GM18511 (cell line): ENCODE measurements at regions not wholly inside any gene's neighbourhood (a gene's known extent, or its start where the extent isn't known, plus 50 kb on each side); places are given as distances from the start of the nearest gene placed in this dataset.
"Not testable (repeated sequence)": the region's sequence is repeated elsewhere in the genome, so short reads cannot be mapped to it uniquely, and the experiment has no call there.

Source experiments
- ATAC-seq: cut with Tn5 transposase; IDR thresholded peaks from one replicate; pipeline ENCODE4 v1.9.1; 2021; ENCODE audit warnings: mild to moderate bottlenecking, moderate library complexity; ENCODE audit not compliant: unreplicated experiment

DNA sequence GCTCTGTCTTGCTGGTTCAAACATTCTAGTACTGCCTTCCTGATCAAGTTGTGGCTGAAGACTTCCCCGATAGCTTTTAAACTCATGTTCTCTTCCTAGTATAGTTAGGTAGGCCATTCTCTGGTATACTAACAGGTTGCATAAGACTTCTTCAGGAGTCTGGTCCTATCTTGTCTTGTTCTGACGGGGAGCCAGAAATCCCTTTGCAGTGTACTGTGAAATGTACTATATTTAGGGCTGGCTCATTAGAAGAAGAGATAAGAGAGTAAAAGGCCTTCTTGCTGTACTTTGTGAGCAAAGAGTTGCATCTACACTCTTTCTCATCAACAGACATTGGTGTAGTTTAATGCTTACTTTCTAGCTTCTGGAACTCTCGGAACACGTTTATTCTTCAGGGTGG is 331.9 kb downstream of the NUP35 start:
- ATAC-seq: no peak

DNA sequence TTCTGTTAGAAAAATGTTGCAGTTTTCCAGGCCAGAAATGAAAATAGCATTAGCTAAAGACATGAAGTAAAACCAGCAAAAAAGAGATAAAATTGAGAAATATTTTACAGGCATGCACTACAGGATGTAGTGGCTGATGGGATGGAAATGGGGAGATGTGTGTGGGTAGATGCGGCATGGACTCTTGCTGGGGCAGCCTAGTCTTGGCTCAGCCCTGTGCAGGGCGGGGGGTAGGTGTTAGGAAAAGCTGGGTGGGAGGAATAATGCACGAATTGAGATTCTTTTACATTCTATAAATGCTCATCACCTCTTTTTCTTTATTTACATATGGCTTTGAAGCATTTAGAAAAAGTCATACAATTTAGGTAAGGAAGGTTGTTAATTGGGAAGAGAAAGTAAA is 334.2 kb downstream of the NUP35 start:
- ATAC-seq: no peak

DNA sequence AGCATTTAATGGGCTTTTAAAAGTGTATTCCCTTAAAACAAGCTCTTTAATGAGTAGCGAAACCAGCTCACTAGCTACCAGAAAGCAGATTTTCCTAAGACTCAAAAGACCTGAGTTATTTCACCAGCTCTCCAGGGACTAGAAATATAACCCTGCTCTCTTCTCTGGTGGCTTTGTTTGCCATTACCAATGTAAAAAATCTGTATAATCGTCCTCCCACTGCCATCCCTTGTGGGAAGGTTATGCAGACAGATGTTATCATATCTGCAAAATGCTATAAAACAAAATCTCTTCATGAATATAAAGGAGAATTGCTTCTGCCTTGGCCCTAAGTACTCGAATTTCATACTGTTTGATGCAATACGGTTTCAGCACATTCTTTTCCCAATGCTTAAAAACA is 335.2 kb downstream of the NUP35 start:
- no peak for ATAC-seq

DNA sequence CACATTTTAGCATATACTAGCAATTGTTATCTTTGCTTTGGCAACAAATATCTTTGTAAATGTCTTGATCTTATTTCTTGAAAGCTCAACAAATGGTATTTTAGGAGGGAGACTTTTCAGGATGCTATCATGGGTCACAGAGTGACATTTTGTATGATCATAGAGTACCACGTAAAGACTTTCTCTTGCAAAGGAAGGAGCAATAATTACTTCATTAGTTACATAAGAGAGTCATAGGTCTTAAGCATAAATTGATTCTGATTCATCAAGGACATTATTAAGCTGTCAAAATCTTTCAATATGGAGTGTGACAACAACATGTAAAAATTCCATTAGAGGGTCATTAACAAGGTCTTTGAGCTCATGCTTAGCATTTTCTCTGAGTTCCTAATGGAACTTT is 339.6 kb downstream of the NUP35 start:
- ATAC-seq: no peak

DNA sequence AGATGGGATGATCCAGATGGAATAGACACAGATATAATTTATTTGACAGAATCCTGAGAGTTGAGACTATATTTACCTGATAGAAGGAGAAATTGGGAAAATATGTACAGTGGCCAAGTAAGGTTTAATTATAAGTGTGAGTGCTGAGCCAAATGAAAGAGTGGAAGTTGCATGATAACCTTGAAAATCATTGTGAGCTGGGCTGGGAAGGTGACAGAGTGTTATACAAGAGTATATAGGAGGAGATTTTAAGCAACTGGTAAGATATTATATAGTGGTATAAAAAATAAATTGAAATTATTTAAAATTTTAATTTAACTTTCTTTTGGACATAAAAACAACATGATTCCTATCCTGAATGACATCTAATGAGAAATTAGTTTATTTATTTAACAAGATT is 340.8 kb downstream of the NUP35 start:
- no peak for ATAC-seq

DNA sequence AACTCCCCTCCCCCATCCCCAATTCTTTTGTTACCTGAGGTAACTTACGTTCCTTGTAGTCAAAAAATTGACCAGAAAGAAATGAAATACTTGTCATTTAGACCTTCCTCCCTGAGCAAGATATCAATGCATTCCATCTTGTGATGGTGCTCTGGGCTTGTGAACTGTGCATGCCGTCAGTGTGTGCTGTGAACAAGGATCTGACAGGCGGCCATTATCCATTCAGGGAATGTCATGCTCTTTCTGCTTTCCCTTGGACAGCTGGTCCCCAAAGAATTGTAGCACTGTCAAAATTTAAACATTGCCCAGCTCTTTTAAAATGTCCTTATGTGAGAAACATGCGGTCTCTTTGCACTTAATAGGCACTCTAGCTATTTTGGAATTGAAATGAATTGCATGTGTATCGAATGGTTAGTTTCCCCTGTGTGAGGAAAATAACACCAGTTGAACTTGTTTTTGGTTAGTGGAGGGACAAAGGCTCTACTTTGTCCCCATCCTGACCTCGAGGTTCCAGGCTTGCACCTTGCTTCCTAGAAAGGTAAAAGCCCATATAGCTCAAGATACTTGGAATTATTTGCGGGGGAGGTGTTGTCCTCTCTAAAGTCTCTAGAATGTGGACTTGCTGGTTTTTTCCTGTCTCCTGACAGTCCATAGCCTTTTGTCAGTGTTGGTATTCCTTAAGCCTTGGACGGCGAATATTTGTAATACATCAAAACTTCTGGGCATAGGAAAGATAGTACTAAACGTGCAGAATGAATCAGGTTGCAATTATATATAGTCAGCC is 350.9 kb downstream of the NUP35 start:
- ATAC-seq: no peak

DNA sequence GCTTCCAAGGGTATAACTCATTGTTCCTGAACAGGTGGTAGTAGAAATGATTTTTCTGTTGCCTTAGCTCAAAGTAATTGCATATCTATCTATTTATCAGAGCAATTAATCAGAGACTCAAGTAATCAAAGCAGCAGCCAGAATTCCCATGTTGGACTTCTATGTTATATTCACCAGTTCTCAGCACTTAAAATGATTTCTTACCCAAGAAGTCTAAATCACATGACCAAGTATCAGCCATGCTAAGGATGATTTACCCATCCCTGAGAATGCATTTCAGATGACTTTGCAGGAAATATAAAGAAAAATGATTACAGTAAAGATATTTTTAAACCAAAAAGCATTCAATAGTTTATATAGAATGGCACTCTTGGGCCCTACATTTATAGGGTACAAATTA is 352.2 kb downstream of the NUP35 start:
- ATAC-seq: no peak

DNA sequence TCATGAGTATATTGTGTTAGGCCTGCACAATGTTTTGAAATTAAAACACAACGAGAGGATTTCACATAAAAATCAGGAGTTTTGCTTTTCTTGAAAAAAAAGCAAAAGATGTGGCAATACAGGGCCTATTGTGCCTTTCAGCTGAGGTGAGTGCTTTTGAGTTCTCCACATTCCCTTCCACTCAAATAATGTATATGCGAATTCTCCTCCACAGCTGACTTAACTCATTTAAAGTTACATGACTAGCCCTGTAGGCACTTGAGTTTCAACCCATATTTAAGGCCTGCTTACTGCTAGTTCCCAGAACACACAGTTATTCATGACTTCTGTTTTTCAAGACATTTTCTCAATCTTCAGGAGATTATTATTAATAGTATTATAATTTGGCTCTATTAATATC is 353.1 kb downstream of the NUP35 start:
- no peak for ATAC-seq

DNA sequence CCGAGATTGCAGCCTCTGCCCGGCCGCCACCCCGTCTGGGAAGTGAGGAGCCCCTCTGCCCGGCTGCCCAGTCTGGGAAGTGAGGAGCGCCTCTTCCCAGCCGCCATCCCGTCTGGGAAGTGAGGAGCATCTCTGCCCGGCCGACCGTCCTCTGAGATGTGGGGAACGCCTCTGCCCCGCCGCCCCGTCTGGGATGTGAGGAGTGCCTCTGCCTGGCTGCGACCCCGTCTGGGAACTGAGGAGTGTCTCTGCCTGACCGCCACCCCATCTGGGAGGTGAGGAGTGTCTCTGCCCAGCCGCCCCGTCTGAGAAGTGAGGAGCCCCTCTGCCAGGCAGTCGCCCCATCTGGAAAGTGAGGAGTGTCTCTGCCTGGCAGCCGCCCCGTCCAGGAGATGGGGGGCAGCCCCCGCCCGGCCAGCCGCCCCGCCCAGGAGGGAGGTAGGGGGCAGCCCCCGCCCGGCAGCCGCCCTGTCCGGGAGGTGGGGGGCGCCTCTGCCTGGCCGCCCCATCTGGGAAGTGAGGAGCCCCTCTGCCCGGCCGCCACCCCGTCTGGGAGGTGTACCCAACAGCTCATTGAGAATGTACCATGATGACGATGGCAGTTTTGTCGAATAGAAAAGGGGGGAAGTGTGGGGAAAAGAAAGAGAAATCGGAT is 354.8 kb downstream of the NUP35 start:
- ATAC-seq: not testable (repeated sequence)

DNA sequence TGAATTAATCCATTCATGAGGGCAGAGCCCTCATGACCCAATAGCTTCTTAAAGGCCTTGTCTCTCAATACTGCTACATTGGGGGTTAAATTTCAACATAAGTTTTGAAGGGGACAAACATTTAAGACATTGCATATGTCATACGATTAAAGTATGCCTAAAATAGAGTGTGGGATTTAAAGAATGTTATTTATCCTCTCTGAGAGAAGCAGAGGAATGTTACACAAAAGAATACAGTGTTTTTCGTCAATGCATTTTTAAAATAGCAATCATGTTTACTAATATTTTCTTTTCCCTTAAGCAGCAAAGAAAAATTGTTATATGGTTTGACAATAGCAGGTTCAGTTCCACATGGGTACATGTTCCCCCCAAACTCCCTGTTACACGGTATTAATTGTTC is 363.1 kb downstream of the NUP35 start:
- no peak for ATAC-seq

DNA sequence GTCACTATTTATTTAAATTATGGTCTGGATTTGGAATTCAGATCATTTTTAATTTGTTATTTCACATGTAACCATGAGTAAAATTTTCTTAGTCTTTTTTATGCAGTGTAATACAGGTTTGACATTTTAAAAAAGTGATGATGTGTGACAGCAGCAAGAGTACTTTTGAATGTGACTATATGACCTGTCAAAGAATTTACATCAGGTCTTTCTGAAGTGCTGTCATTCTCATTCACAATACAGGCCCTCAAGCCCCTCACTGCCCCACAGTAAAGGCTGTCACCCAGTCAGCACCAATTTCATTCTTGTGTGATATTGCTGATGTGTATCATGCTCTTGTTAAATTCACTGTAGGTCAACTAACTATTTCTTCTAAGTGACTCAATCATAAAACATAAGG is 364.2 kb downstream of the NUP35 start:
- ATAC-seq: no peak

DNA sequence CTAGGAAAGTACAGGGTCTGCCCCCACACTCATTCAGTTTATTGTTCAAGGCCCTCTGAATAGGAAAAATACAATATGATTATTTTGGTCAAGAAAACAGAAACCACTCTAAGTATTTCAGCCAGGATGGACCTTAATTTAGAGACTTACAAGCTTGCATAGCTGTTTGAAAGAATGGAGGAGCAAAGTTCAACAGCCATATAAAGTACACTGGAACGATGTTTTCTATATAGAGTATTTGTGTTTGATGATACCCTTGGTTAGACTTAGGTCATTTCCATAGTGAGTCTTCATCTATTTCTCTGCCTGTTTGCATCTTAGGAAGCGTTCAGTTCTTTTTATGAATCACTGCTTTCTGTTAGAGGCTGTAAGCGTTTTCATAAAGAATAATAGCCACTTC is 366.2 kb downstream of the NUP35 start:
- no peak for ATAC-seq

DNA sequence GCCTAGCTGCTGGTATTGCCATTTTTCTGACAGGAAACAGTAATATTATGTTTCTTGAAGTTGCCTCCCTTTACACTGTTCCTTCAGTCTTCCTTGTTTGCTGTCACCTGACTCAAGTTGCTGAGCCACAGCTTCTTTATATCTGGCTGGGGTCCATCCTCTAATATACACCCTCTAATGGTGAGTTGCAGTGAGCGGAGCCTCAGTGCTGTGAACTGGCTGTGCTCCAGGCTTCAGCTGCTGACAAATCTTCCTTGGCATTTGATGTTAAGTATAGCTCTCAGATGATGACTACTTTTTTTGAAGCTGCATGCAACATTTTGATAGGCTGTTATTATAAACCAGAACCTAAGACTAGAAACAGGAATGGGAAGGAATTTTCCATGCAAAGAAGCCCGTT is 366.7 kb downstream of the NUP35 start:
- ATAC-seq: no peak

DNA sequence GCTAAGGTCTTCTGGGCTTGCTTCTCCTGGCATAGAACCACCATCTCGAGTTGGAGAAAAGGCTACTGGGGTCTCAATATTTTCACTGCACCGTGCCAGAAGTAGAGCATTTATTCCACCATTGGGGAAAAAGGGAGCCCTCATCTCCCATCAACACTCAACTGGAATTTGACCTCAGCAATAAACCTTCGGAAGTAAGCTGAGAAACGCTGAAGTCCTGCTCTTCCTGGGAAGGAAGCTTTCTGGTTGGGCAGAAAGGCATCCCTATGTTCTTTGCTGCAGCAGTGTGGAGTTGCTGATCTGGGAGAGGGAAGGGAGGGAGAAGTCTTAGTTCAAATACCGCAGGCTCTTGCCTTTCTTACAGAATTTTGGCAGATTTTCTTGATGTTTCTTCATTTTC is 368.8 kb downstream of the NUP35 start:
- no peak for ATAC-seq

DNA sequence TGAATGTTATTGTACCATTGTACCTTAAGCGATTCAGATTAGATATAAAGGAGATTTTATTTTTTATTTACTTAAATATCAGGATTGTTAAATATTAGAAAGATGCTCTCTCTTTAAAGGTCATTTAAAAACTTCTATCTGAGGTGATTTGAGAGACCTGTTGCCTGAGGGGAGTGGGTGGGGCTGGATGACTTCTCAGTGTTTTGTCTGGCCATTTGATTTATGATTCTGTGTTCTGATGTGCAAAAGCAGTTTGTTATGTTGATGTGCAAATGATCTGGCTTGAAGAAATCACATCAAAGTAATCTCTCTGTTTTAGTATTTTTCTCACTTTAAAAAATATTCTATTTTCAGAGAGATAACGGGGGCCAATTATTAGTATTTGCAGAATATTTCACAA is 370.8 kb downstream of the NUP35 start:
- ATAC-seq: no peak

DNA sequence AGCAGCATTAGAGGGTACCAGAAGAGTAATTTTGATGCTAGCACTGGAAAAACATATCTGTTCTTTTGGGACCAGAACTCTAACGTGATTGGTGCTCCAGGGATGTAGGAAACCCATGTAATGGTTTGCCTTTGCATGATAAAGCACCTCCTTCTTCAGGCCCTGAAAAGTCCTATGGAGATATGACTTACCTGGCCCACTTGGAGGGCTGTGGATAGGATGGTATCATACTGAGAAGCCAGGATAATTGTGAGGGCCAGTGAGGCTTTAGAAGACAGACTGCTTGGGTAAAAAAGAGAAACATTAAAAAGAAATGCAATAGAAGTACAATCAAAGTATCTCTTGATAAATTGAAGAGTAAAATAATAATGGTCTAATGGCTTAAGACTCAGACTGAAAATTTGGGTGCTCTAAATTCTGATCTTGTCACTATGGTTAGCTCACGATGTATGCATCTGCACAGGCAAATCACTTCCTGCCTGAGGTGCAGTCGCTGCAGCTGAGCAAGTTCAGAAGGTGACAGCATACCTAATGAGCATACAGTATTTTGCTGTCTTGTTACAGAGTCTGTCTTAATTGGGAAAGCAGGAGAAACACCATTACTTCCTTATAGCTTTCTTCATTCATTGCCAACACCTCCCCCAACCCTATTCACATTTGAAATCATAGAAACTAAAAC is 371.5 kb downstream of the NUP35 start:
- peak; percentile 98 for ATAC-seq

DNA sequence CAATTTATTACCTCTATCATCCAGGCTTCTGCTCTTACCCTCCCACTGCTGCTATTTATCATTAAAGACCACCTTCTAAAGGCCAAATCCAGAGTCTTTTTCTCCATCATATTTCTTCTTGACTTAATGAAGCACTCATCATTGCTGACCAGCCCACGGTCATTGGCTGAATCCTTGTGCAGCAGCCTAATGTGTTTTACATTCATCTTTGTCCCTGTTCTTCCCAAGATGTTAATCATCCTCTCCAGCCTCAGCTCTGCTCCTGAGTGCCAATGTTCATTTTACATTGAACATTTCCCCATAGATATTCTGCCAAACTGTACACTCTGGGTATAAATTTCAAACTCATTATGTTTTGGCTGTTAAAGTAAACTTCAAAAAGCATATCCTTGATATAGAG is 373.6 kb downstream of the NUP35 start:
- ATAC-seq: no peak

DNA sequence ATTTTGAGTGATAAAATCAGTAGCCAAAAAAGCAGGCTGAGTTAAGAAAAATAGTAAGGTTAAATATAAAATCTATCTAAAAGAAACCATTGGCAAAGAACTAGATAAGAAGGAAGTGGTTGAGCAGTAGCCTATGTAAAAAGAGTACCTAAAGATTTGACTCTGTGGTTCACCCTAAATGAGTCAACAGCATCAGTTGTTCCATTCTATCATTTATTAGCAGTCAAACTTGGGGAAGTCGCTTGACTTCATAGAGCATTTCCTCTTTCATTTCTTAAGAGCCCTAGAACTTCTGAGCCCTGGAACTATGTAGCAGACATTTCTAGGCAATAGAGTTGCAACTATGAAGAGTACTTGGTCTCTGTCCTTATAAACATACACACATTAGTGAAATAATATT is 381.7 kb downstream of the NUP35 start:
- peak; percentile 100 for ATAC-seq

DNA sequence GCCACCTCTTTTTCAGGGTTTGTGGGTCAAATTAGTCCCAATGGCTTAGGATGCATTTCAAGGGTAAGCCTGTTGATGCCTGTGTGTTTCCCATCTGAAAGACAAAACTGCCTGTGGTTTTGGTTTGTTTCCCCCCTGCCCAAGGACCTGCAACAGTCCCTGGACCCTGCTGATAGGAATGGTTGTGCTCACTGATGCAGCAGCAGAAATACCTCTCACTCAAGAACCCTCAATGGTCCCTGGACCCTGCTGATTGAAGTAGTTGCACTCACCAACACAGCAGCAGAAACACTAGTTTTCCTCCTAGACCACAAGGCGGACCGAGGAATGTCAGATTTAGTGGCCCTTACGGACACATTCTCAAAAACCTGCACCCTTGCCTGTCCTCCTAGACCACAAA is 386.9 kb downstream of the NUP35 start:
- ATAC-seq: no peak

DNA sequence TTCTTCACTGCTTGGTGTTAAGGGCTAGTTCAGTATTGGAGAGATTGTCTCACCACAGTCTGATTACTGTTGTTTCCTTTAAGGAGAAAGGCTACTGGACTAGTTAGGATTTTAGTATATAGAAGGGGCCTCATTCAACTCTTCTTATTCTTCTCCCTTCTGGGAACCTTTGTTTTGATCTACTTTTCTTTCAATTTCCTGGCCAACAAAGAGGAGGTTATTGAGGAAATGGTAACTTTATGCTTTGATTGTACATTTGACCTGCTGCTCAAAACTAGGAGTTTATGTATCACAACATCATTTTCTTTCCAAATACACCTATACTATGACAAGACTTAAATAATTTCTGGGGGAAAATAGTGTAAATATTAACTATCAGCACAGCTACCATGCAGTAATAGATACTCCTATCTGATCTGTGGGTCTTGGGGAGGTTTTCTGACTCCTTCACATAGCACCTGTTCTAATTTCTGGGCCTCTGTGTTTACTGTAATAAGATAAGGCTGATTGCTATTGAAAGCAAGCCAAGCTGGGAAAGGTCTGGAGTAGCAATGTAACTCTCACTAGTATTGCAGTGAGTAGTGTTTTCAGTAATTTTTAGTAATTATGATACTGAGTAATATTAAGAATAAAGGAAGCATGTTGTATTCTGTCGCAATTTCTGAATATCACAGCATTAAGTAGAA is 395.3 kb downstream of the NUP35 start:
- ATAC-seq: no peak

DNA sequence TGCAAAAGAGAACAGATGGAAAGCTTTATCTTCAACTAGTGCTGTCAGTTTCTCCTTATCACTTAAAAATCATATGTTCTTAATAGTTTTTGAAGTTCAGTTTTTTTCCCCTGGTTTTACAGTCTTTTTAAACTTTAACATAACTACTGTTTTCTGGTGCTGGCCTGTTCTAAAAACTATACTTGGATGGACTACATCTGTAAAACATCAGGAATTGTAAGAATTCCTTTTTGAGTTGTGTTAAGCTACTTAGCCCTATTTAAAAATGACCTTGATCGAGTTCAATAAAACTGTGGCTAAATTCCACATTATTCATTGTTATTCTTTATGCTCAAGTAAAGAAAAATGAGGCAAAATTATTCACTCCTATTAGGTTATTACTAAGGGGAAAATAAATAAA is 397.7 kb downstream of the NUP35 start:
- ATAC-seq: no peak
